Superior temporal gyrus (tissue), 1 donor: ENCODE measurements at regions not wholly inside any gene's neighbourhood (a gene's known extent, or its start where the extent isn't known, plus 50 kb on each side); places are given as distances from the start of the nearest gene placed in this dataset.
"Not testable (repeated sequence)": the region's sequence is repeated elsewhere in the genome, so short reads cannot be mapped to it uniquely, and the experiment has no call there.

Experiments
- DNase-seq: peaks from one replicate; pipeline ENCODE4 v3.0.0-alpha.2; 2016; ENCODE audit errors: extremely low spot score

GRCh38 chrX:96502507-96502906, 182.1 kb upstream of the DIAPH2 start:
- no peak for DNase-seq

DNA sequence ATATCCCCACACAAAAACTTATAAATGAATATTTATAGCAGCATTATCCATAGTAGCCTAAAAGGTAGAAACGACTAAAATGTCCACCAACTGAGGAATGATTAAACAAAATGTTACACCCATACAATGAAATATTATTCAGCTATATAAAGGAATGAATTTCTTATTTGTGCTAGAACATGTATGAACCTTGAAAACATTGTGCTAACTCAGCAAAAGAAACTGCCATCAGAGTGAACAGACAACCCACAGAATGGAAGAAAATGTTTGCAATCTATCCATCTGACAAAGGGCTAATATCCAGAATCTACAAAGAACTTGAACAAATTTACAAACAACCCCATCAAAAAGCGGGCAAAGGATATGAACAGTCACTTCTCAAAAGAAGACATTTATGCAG, 155.3 kb upstream of the DIAPH2 start:
- DNase-seq, result not testable (repeated sequence)

DNA sequence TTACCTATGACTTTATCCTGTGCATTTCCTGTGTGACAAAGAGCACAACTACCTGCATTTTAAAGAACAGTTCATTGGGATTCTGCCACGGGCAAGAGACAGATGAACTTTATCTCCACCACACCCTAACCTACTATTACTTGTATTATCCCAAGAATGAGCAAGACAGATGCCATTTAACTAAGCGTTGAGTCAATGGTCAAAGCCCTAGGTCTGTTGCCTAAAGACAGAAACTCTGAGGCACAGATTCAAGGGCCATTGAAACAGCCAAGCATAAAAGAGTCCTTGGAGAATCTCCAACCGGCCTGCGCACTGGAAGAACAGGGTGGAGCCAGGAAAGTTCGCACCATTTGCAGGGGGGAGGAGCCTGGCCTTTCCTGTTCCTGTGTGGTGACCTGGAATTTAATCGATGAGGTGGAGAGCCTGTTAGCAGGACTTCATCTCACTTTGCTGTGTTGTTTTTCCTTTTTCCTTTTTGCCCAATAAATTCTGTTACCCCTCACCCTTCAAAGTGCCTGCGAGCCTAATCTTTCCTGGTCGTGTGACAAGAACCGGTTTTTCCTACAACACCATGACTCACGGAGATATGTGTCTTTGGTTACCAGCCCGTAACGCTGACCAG, 146.4 kb upstream of the DIAPH2 start:
- DNase-seq, result no peak

GRCh38 chrX:96540111-96540631, 144.5 kb upstream of the DIAPH2 start:
- no peak for DNase-seq

GRCh38 chrX:96546281-96546680, 138.4 kb upstream of the DIAPH2 start:
- DNase-seq, result not testable (repeated sequence)

- DNase-seq, result no peak
These were observed 133.2 kb upstream of the DIAPH2 start for GRCh38 chrX:96551322-96551872.

DNA sequence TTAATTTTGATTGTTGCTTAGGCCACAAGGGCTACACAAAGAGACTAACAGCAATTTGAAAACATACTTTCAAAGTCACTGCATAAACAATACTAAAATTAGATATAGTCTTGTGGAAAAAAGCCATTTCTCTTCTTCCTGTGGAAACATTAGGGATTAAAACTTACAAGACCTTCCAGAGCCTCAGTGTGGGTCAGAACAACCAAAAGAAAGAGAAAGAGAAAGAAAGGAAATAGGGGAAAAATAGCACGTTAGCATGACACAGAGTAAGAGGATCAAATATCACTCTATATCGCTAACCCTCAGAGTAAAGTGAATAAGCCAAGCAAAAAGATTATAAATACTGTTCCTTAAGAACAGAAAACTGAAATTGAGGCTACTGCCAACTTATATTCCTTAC, 127.8 kb upstream of the DIAPH2 start:
- DNase-seq, result no peak

GRCh38 chrX:96561129-96561528, 123.5 kb upstream of the DIAPH2 start:
- DNase-seq, result not testable (repeated sequence)

DNA sequence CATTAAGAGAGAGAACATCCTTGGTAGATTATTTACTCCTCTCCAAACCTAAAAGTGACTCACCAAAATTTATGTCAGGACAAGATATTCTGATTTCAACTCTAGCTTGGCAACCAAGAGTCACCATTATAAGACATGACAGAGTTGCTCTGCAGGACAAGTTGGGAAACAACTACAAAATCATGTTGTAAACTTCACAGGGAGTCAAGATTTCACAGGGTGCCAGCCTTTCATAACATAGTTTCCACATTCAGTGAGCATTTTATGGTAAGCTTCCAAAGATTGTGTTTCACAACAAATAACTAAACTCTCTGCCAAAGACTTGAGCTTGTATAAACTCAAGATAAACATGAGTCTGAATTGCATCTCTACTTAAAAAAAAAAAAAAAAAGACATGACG, 121.0 kb upstream of the DIAPH2 start:
- no peak for DNase-seq

- no peak for DNase-seq
These were observed 120.0 kb upstream of the DIAPH2 start for GRCh38 chrX:96564595-96564994.

DNA sequence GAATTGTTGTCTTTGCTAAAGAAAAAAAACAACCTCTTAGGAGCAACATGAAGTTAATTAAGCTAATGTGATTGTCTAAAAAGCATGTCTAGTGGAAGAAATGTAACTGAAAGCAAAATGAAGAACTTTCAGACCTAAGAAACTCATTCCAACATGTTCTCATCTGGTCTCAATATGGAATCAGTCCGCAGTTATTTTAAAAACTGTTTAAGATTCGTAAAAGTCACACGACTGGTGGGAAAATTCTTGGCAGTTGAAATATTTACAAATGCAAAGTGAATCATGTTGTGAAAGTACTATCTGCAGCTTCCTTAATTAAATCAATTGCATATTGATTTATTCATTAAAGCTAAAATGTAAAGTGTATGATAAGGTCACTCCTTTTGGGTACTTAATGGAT, 117.8 kb upstream of the DIAPH2 start:
- DNase-seq, result no peak

DNA sequence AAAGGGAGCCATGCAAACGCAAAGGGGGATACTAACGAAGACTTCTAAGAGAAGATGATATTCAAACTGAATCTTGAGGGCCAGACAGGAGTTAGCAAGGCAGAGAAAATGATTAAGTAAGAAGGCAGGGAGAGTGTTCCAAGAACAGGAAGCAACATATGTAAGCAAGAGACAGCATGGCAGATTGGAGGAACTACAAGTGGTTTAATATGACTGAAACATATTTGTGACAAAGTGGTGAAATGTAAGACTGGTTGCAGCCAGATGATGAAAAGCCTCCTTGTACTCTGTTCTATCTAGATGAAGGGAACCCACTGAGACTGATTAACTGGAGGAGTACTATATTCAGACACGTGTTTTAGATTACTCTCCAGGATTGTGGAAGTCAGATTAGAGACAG, 116.6 kb upstream of the DIAPH2 start:
- DNase-seq, result no peak

GRCh38 chrX:96569034-96569433, 115.6 kb upstream of the DIAPH2 start:
- no peak for DNase-seq

DNA sequence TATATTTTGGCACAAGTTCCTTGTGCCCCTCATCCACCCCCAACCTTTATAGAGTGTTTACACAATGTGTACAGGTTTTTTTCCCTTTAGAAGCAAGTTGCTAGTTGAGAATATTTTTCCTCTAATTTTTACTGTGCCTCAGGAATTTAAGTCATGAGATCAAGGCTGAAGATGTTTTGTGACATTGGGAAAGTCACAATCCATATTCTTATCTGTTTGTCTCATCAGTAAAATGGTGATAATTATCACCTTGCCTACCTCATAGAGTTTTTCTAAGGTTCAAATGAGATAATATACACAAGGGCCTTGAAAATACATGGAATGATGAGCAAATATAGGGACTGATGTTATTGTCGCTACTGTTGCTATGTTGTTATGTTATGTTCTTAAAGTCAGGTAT, 109.6 kb upstream of the DIAPH2 start:
- DNase-seq, result no peak

DNA sequence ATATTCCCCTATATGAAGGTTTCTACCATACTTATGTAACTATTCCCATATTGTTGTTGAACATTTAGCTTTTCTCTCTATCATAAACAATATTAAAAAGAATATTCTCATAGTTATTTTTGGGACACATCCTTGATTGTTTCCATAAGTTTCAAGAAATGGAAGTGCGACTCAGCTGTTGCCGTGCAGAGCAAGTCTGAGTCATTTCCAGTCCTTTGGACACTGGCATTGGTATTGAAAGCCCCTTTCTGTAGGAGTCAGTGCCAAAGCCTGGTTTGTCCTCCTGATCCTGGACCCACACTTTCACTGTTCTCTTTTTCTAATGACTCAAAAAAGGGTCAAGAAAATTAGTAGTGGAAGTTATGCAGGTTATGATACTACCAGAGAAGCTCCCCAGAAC, 108.3 kb upstream of the DIAPH2 start:
- DNase-seq, result no peak

GRCh38 chrX:96578781-96579180, 105.9 kb upstream of the DIAPH2 start:
- DNase-seq, result no peak

GRCh38 chrX:96579252-96579651, 105.4 kb upstream of the DIAPH2 start:
- no peak for DNase-seq

DNA sequence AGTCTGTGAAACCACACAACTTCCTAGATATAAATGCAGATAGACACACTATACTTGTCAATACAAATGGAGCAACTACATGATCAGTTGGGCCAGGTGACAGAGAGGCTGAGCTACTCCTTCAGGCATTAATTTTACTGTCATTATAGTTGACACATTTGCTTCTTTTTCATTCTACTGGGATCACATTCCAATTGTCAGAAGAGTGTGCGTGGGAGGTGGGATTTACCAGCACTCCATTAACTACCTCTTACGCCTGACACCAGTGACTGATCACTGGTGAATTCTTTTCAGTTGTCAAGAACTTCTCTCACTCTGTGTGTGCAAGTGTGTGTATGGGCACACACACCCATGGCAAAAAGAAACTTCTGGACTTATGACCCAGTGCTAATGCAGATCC, 94.2 kb upstream of the DIAPH2 start:
- DNase-seq, result no peak

GRCh38 chrX:96591421-96591820, 93.2 kb upstream of the DIAPH2 start:
- peak; percentile 47 for DNase-seq

GRCh38 chrX:96597847-96598246, 86.8 kb upstream of the DIAPH2 start:
- DNase-seq, result not testable (repeated sequence)

- DNase-seq, result no peak
These were observed 72.9 kb upstream of the DIAPH2 start for GRCh38 chrX:96611619-96612362.

DNA sequence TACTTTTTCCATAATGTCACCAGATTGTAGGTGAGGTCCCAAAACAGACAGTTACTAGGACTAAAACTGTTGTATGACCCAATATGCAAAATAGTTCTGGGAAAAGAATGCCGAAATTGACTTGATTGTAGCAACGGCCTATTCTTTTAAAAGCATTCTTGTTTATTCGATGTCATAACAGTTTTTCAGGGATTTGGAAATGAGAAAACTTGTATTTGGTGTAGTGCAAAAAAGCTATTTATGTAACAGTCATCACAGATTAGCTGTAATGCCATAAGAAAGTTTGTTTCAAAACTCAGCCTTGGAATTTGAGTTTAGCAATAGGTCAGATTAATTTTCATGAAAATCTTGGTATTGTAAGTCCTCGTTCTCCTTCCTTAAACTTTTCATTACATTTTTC, 69.2 kb upstream of the DIAPH2 start:
- no peak for DNase-seq

- DNase-seq, result no peak
These were observed 65.1 kb upstream of the DIAPH2 start for GRCh38 chrX:96619588-96619987.
